IPS DF 19.7 (cell line): ENCODE measurements at regions not wholly inside any gene's neighbourhood (a gene's known extent, or its start where the extent isn't known, plus 50 kb on each side); places are given as distances from the start of the nearest gene placed in this dataset.
A peak's percentile ranks its signal among the peaks of the same experiment; 100 is the strongest.
"Not testable (repeated sequence)": the region's sequence is repeated elsewhere in the genome, so short reads cannot be mapped to it uniquely, and the experiment has no call there.

ENCODE experiments used
- DNase-seq: peaks from one replicate; pipeline ENCODE4 v3.0.0-alpha.2; 2013; ENCODE audit warnings: low read depth, low spot score

DNA sequence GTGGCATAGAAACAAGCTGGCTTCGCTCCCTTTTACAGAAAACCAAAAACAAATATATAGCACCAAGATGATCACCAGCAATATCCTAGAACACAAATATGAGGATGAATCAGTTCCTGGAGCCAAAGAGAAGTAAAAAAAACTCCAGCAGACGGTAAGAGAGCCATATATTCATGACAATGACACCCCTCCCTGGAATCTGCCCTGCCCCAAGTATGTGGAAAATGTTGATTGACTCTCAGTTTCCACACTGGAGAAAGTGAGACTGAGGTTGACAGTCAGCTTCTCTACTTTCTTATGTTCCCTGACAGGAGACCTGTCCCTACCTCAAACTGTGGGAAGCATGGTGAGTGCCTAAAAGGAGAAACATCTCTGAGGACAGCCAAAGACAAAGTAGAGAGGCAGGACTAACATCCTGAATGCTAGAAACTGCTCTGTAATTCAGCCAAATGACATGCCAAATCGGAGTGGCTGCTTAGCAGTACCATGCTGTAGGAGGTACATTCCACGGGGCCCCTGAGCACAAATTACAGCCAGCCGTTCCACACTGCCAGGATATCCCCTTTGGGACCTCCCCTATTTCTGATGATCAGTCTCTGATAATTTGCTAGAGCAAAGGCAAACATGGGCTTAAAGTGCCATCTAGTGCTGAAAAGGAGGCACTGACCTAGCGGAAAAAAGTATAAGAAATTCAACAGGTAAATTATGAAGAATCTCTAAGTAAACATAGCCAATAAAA lies 424.0 kb upstream of the RGMB start:
- peak; percentile 12 for DNase-seq

DNA sequence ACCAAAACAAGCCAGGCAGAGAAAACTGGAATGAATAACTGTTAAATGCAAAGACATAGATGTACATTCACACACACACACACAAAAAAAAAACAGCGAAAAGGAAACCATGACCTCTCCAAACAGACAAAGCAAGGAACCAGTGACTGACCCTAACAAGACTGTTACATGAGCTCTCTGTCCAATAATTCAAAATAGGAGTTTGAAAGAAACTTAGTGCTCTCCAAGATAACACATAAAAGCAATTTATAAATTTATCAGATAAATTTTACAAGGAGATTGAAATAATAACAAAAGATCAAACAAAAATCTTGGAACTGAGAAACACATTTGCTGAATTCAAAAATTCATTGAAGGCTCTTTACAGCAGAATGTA lies 423.5 kb upstream of the RGMB start:
- no peak for DNase-seq

DNA sequence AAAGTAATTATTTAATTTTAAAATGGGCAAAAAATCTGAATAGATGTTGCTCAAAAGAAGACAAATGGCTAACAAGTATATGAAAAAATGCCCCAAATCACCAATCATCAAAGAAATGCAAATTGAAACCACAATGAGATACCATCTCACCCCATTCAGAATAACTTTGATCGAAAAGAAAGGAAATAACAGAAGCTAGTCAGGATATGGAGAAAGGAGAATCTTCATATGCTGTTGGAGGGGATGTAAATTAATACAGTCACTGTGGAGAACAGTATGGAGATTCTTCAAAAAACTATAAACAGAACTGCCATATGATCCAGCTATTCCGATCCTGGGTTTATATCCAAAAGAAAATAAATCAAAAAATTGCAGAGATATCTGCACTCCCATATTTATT lies 418.5 kb upstream of the RGMB start:
- no peak for DNase-seq

DNA sequence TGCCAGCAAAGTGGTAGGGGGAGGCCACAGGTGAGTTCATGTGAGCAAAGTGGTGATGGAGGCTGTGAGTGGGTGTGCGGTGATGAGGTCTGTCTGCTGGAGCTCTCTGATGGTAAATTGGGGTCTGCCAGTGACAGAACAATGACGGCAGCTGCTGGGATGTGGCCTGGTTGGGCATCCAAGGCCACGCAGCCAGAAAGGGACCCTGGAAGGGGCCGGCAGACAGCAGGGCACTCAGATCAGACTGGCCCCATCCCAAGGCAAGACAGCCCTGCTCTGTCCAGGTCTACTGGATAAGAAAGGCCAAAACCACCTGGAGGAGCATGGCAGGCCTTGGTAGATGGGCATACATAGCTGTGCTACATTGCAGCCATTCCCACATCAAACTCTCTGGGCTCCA lies 412.9 kb upstream of the RGMB start:
- no peak for DNase-seq

DNA sequence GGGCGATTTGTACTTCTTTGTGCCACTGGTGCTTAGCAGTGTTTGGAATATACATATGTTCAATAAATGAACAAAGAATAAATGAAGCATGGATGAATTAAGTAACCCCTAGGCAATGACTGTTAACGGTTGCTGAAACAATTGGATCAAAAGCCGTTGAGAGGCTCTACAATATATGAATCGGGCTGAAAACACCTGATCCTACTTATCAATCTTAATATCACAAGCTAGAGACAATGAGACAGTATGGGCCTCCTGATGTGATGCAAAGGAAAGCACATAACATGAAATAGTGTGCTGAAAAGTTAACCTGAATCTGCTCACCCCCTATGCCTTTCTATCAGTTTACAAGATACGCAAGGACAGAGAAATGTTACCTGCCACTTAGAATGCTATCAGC lies 410.3 kb upstream of the RGMB start:
- DNase-seq, result no peak

DNA sequence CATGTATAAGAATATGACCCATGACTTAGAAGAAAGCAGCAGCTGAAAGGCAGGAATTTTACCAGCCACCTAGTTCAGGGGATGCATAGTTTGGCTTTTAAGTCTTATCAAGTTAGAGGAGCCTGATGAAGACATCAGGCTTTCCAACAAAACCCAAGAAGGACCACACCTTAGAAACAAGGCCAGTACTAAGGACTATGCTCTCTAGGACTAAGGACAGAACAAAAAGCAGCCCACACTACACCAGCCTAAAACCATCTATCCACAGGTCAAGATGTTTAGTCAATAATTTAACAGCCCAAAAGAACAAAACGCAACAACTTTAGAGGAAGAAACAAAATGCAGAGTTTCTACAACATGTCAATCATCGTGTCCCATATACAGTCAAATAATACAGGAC lies 408.9 kb upstream of the RGMB start:
- no peak for DNase-seq

DNA sequence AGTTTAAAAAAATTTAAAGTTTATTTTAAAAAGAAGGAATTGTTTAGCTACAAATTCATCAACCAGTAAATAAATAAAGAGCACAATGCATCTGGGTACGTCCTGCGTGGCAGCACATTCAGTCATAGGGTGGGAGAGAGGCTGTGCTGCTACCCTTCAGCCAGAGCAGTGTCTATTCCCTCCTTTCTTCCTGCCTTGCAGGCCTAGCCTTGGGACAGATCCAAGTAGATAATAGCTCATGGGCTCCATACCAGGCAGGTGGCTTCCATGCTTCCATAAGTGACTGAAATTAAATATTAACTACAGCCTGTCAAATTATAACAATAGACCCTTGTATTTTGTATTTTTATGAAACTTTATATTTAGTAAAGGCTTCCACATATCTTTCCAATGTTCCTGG lies 408.3 kb upstream of the RGMB start:
- no peak for DNase-seq

DNA sequence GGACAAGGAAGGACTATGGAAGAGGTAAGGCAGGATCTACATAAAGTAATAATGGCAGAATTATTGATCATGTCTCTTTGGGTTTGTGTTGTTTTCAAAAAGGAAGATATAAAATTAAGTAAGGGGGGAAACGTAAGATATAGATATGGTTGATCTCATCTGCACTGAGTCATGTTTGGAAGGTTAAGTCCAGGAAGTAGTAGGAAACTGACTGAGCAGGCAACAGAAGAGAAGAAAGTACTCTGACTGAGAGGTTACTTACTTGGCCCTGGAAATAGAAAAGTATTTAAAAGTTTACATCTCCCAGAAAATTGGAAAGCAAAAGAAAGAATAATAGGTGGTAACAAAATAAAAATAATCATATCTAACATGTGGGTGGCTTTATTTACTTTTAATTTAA lies 405.3 kb upstream of the RGMB start:
- no peak for DNase-seq

DNA sequence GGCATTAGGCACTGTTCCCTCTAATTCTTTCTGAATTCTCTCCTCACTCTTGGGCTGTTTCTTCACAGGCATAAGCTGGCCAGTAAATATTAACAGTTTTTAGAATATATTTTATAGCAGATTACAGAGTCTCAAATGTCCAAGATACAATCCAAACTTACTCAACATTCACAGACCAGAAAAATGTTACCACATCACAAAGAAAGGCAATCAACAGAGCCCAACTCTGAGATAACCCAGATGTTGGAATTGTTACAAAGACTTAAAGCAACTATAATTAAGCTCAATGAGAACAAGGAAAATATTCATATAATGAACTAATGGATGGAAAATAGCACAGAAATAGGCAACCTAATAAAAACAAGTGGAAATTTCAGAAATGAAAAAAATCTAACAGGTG lies 401.1 kb upstream of the RGMB start:
- DNase-seq, result no peak

DNA sequence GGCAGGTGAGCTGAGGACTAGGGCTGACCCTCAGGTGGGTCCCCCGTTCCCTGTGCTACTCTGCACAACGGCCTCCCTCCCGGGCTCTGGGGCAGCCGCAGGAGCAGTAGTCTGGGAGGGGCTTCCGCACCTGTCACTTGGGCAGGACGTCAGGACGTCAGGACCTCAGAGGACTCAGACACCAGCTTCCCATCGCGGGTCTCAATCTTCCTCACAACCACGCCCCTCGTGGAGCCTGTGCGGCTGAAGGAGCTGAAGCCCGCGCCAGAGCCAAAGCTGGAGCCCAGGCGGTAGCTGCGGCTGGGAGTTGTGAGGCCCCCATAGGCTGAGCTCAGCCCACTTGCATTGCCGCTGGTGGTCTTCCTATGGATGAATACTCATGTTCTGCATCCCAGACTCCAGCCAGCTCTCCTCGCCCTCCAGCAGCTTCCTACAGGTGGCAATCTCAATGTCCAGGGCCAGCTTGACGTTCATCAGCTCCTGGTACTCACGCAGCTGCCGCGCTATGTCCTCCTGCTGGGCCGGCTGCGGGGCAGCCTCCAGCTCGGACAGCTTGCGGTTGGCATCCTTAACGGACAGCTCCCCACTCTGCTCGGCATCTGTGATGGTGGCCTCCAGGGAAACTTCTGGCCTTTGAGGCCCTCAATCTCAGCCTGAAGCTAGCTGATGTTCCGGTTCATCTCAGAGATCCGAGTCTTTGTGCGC lies 381.4 kb upstream of the RGMB start:
- DNase-seq, result no peak

DNA sequence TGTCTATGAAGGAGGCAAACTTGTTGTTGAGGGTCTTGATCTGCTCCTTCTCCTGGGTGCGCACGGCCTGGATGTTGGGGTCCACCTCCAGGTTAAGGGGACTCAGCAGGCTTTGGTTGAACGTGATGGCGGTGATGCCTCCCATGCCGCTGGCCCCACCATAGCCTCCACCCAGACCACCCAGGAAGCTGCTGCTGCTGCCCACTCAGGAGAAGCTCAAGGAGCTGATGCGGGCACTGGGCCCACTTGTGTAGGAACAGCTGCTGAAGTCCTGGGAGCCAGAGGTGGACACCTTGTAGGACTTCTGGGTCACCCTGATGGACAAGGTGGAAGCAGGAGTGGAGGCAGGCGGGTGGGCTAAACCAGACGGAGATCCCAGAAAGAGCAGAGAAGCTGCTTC lies 380.3 kb upstream of the RGMB start:
- DNase-seq, result not testable (repeated sequence)

DNA sequence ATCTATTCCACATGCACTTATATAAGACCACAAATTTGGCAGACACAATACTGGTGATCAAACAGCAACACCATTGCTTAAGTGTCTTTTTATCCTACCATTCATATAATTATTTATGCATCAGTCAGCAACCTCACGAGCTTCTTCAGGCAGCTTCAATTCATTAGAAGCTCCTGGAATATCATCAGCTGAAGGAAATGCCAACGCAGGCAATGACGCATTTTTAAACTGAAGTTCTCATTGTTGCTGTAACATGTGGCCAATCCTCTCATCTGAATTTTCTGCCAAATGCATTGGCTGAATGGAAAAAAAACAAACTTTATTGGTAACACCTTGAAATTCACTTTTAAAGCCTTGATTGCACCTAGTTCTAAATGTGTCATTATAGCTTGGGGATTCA lies 376.4 kb upstream of the RGMB start:
- no peak for DNase-seq

DNA sequence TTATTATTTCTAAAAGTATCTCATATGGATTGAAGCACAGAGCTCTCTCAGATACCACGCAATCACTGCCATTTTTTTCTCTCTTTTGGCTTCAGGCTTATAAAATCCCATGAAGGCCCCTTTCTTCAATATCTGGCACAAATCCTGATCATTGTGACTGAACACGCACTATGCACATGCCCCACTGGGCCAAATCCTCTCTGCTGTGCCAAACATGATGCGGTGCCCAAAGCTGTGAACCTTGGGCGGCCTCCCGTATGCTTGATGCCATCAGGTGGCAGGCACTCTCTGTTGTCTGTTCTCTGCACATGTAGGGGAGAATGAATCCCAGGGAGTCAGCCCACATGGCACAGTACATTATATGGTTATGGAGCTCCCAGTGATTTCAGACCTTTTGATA lies 375.0 kb upstream of the RGMB start:
- DNase-seq, result no peak

DNA sequence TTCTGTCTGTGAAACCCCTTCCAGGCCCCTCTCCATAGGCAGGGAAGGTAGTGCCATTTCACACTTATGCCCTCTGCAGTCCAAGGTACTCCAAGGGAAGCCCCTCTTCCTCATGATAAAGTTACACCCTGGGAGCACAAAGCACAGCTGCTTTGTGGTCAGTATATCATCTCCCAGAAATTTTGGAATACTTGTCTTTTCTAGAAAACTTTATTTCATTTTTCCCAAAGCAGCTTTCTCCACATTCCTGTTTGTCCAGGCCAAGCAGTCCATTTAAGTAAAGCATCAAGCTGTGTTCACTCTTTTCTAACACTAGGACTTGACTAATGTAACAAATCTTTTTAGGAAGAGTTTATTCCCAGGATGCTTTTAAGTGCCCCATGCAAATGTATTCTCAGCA lies 371.8 kb upstream of the RGMB start:
- DNase-seq, result no peak

DNA sequence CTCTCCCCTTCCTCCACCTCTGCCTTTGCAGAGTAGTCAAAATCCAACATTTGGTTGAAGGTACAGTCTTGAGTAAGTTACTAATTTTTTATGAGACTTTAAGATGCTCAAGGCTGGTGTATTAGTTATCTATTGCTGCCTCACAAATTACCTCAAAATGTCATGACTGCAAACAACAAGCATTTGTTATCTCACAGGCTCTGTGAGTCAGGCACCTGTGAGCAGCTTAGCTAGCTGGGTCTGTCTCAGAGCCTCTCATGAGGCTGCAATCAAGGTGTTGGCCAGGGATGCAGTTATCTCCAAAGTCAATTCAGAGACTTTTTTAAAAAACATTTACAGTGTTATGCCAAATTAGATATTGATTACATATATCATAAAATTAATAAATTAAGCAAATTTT lies 371.3 kb upstream of the RGMB start:
- no peak for DNase-seq

DNA sequence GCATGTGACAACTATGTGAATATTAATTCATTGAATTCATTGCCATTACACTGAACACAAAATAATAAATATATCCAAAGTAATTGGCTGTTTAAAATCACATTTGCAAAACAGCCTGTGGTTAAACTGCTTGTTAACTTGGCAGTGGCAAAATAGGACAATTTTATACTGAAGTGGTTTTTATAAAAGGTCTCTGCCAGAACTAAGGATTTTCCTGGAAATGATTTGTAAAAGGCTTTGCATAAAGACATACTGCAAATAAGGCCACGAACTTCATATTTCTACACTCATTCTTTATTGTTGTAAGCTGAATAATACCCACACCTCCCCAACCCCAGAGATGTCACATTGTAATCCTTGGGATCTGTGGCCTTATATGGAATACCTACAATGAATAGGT lies 370.3 kb upstream of the RGMB start:
- no peak for DNase-seq

DNA sequence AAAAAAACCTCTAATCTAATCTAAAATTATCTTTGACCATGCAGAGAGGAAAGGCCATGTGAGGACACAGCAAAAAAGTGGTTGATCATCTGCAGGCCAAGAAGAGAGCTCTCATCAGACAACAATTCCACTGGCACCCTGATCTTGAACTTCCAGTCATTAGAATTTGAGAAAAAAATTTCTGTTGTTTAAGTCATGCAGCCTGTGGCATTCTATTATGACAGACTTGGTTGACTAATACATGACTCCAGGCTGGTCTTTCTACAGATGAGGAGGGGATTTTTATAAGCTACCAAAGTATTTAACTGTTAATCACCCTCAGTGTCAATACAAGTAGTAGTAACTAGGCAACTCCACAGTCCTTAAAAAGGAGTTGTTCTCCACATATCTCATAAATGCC lies 358.5 kb upstream of the RGMB start:
- DNase-seq, result no peak

DNA sequence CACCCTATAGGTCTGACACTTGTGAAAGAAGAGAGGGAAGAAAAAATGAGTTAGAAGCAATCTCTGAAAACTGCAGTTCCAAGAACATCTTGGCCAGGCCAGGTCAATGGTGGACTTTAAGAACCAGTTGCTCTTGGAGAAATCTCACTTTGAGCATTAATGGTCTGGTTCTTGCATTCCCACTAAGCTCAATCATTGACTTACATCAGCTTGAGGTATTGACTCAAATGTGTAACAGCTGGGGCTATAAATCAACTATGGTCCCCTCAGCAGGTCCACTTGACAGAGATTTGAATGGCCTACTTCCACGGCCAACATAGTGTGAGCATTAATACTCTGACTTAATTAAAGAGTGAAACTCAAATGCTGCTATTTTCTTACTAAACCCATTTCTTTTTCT lies 357.8 kb upstream of the RGMB start:
- no peak for DNase-seq

DNA sequence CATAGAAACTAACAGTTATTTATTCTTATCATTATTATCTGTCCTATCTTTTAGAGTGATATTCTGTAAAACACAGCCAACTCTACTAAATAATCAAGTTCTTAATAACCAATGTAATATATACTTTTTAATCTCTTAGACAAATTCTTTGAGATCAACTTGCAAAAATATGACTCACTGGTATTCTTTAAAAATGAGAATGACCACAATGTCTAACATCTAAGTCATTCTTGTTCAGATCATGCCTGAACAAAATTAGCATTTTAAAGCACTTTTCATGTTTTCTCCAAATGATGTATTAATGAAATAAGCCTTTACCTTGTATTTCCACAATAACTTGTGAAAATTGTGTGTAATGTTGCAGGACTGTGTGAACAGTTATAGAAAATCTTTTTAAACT lies 356.9 kb upstream of the RGMB start:
- DNase-seq, result no peak

DNA sequence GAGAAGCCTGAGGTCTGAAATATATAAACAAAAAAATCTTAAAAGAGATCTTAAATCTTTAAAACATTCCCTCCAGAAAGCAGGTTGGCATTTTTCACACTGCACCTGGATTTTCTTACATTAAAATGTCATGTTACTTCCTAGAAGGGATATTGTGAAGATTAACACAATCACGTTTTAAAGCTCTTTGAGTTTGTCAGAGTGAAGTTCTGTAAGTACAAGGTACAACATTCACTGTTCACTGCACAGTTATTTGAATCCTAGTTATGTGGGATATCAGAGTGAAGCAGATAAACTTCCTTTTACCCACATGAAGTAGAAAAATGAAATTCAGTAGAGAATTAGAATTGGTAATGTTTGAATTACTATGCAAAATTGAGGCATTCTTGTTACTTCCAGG lies 353.6 kb upstream of the RGMB start:
- no peak for DNase-seq

DNA sequence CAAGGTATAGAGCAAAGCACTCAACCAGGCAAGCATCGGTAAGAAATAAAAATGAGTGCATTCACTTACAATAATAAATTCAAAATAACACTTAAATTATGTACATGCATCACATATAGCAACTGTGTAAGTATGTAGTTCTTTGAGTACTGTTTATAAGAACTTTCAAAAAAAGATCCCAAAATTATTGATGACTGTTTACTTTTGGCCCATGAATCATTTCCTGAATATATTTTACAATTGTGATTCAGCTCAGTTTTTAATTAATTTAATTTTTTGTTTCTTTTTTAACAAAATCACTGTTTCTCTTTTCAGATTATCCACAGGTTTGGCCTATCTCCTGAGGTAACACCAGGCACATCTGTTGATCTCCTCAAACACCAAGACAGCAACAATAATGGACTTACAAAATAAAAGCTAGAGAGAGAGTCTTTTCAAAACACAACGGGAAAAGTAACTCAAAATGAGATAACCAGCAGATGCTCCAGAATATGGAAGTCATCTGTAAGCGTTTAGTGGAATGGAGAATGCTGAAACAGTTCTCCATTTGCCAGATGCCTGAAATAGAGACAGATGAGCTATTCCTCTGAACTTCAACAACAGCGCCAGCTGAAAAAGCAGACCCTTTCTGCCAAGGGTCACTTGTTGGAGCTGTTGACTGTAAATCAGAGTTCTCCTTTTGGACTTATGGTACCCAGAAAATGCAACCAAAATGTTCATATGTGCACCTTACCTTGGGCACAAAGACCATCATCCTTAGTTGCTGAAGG lies 348.6 kb upstream of the RGMB start:
- DNase-seq, result no peak

DNA sequence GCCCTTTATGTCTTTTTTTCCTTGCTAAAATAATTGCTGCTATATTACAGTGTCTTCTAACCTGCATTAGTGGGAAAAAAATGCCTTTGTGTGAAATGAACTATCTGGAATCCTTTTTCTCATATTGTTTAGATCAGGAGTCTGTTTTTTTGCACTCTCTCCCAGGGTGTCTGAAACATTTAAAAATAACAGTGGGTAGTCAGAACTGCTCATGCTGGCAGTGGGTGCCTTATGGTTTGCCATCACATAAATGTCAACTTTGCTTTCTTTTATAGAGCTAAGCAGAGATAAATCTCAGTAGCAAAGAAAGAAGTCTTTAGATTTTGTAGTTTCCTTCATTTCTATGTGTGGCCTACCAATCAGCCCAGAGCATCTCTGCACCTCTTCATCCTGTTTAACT lies 347.8 kb upstream of the RGMB start:
- DNase-seq, result no peak

DNA sequence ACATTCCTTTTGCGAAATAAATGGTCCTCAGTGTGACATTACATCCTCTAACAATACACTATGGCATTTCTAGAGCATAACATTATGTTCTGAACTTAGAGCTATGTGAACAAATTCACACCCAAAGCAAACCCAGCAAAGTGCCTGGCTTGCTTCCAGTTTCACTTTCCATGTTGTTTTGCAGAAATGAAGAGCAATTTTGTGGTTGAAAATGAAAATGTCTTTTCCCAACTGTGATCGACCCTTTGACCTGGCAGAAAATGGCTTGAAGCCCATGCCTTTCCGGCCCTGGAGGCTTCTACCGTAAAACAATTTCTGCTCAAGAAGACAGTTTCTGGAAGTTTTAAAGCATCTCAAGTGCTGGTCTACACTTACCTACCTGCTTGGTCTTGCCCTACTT lies 344.7 kb upstream of the RGMB start:
- DNase-seq, result no peak
